Keratinocyte (primary cell): ENCODE measurements at regions not wholly inside any gene's neighbourhood (a gene's known extent, or its start where the extent isn't known, plus 50 kb on each side); places are given as distances from the start of the nearest gene placed in this dataset.

Source experiments
- DNase-seq: peaks from one replicate; pipeline ENCODE4 v3.0.0-alpha.2; 2011; ENCODE audit warnings: low read depth, missing footprints, low spot score
- FAIRE-seq: peaks from 2 replicates; lab custom pipeline; 2011; peaks lifted over from hg19 to GRCh38; lab: Jason Lieb, UNC
- H2AFZ ChIP-seq: 2 replicates; pipeline ENCODE4 v1.6.0; 2012; ENCODE audit warnings: low read length, control low read depth, inconsistent platforms; ENCODE audit not compliant: control insufficient read depth
- H3K27ac ChIP-seq: 2 replicates; pipeline ENCODE4 v1.5.1; 2011; ENCODE audit warnings: low read length; ENCODE audit not compliant: control insufficient read depth, insufficient read depth
- H3K27me3 ChIP-seq: 3 replicates; pipeline ENCODE4 v1.6.0; 2011; ENCODE audit warnings: low read length; ENCODE audit not compliant: control insufficient read depth, insufficient read depth; ENCODE audit errors: extremely low read depth
- H3K36me3 ChIP-seq, 2 experiments: 2 replicates in 1 of 2; 3 replicates in 1 of 2; pipeline ENCODE4 v1.5.1; 2011; ENCODE audit warnings: low read length in 2 of 2, mild to moderate bottlenecking in 1 of 2; ENCODE audit not compliant: control insufficient read depth in 2 of 2, insufficient read depth in 2 of 2; ENCODE audit errors: extremely low read depth in 1 of 2
- H3K4me1 ChIP-seq: 3 replicates; pipeline ENCODE4 v1.5.1; 2011; ENCODE audit warnings: low read length; ENCODE audit not compliant: control insufficient read depth, insufficient read depth; ENCODE audit errors: extremely low read depth
- H3K4me2 ChIP-seq: 3 replicates; pipeline ENCODE4 v1.6.0; 2011; ENCODE audit warnings: low read depth, low read length; ENCODE audit not compliant: control insufficient read depth, insufficient read depth; ENCODE audit errors: extremely low read depth
- H3K4me3 ChIP-seq, 3 experiments: fragments of 200-600 bp in 1 of 3; sonication (generic) in 1 of 3; 2 replicates in 2 of 3; 3 replicates in 1 of 3; pipeline ENCODE4 v1.5.1; 2011 to 2016; ENCODE audit warnings: low read length in 3 of 3, mild to moderate bottlenecking in 3 of 3, control low read depth in 2 of 3, inconsistent platforms in 1 of 3, low read depth in 1 of 3, mixed read lengths in 1 of 3, mixed run types in 1 of 3, moderate library complexity in 1 of 3; ENCODE audit not compliant: control insufficient read depth in 2 of 3, insufficient read depth in 2 of 3; ENCODE audit errors: extremely low read depth in 1 of 3
- H3K79me2 ChIP-seq: 2 replicates; pipeline ENCODE4 v1.6.0; 2012; ENCODE audit warnings: low read length; ENCODE audit not compliant: control insufficient read depth, insufficient read depth
- H3K9ac ChIP-seq: 3 replicates; pipeline ENCODE4 v1.6.0; 2011; ENCODE audit warnings: low read length; ENCODE audit not compliant: control insufficient read depth, insufficient read depth; ENCODE audit errors: extremely low read depth
- H3K9me1 ChIP-seq: 3 replicates; pipeline ENCODE4 v1.6.0; 2011; ENCODE audit warnings: low read length; ENCODE audit not compliant: control insufficient read depth, insufficient read depth; ENCODE audit errors: extremely low read depth
- H3K9me3 ChIP-seq: 2 replicates; pipeline ENCODE4 v1.5.1; 2012; ENCODE audit warnings: low read depth, low read length; ENCODE audit not compliant: control insufficient read depth
- H4K20me1 ChIP-seq: 3 replicates; pipeline ENCODE4 v1.6.0; 2011; ENCODE audit warnings: low read length; ENCODE audit not compliant: control insufficient read depth, insufficient read depth; ENCODE audit errors: extremely low read depth
- EZH2 ChIP-seq: IDR thresholded peaks from one replicate; pipeline ENCODE4 v1.6.1; 2012; ENCODE audit warnings: inconsistent platforms, mild to moderate bottlenecking, low read length, moderate library complexity
- dilution Hi-C: fragments of 300-500 bp; cut with MboI; formaldehyde crosslinking; loops from one replicate; pipeline ENCODE4 v1.7.0; 2020; ENCODE audit warnings: low sequenced_read_pairs; ENCODE audit not compliant: extremely low pct_ligation_motif_present
- TF ChIP-seq, protein P1 (sequence below), 3 experiments: IDR thresholded peaks in 1 of 3; conservative IDR thresholded peaks in 1 of 3; optimal IDR thresholded peaks in 1 of 3; 2 replicates in 2 of 3; 3 replicates in 1 of 3; pipeline versions ENCODE3 to v1.5.1; 2011; ENCODE audit warnings: low read length in 3 of 3, mild to moderate bottlenecking in 3 of 3, moderate library complexity in 2 of 3, control low read depth in 1 of 3, inconsistent platforms in 1 of 3; ENCODE audit not compliant: insufficient read depth in 2 of 3; ENCODE audit errors: extremely low read depth in 1 of 3

DNA sequence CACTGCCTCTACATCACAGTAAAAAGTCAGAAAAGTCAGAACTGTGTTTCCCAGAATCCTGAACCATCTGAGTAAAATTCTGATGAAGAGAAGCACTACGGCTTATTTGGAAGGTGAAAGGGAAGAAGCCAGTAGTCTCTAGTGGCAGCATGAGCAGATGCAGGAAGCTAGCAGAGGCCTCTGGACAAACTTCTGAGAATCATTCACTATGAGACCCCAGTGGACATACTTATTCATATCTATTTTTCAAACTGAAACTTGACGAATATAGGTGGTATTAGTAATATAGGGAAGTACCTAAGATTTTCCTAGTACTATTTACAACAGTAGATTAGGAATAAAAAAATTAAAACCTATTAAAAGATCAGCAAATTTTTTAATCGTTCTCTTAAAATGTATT is 272.8 kb upstream of the TTC14 start:
- TF ChIP-seq, protein P1, sequence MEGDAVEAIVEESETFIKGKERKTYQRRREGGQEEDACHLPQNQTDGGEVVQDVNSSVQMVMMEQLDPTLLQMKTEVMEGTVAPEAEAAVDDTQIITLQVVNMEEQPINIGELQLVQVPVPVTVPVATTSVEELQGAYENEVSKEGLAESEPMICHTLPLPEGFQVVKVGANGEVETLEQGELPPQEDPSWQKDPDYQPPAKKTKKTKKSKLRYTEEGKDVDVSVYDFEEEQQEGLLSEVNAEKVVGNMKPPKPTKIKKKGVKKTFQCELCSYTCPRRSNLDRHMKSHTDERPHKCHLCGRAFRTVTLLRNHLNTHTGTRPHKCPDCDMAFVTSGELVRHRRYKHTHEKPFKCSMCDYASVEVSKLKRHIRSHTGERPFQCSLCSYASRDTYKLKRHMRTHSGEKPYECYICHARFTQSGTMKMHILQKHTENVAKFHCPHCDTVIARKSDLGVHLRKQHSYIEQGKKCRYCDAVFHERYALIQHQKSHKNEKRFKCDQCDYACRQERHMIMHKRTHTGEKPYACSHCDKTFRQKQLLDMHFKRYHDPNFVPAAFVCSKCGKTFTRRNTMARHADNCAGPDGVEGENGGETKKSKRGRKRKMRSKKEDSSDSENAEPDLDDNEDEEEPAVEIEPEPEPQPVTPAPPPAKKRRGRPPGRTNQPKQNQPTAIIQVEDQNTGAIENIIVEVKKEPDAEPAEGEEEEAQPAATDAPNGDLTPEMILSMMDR (optimal IDR thresholded peaks at IDR 0.05 in 1 of 3, IDR thresholded peaks at IDR 0.05 in 1 of 3, conservative IDR thresholded peaks at IDR 0.05 in 1 of 3; ENCODE audit: extremely low read depth in 1 of 3, insufficient read depth in 2 of 3, low read length in 3 of 3), result no peak
- no peak for TF ChIP-seq EZH2
- H3K36me3 ChIP-seq, result no peaks in the 10 kb centered on the region
- no peak overlapping the region for H3K4me2 ChIP-seq
- no peak overlapping the region for H3K9ac ChIP-seq
- no peaks in the 10 kb centered on the region for H3K4me1 ChIP-seq
- H3K4me3 ChIP-seq, result no peak overlapping the region
- dilution Hi-C loops, result no loop called here
- no peaks in the 10 kb centered on the region for H3K79me2 ChIP-seq
- no peaks in the 10 kb centered on the region for H3K9me1 ChIP-seq
- H3K9me3 ChIP-seq, result no peaks in the 10 kb centered on the region
- H3K27ac ChIP-seq, result no peak overlapping the region
- DNase-seq, result no peak
- H2AFZ ChIP-seq, result no peak overlapping the region
- no peak for FAIRE-seq
- no peaks in the 10 kb centered on the region for H4K20me1 ChIP-seq
- H3K27me3 ChIP-seq, result no peaks in the 10 kb centered on the region

DNA sequence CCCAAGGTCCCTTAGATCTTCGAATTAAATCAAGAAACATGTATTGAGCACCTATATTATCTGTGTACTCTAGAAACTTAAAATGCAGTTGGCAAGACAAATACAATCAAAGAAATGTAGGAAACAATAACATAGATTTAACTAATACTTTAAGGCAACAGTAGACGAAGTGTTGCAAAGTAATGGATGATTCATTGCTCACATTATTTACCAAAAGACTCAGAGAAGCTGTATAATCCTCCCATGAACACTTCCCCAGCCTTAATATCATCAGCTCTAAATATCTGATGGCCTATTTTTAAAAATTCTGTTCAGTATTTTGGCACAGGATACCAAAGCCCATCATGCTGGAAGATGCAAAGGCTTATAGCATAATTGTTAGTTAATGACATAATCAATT is 272.1 kb upstream of the TTC14 start:
- Histone ChIP-seq H3K4me3 (no peak overlapping the region), H3K9me1 (no peaks in the 10 kb centered on the region), H4K20me1 (no peaks in the 10 kb centered on the region), H3K4me2 (no peak overlapping the region), H3K79me2 (no peaks in the 10 kb centered on the region), H3K9me3 (no peaks in the 10 kb centered on the region), H2AFZ (no peak overlapping the region), H3K27ac (no peak overlapping the region), H3K36me3 (no peaks in the 10 kb centered on the region), H3K9ac (no peak overlapping the region), H3K27me3 (no peaks in the 10 kb centered on the region), H3K4me1 (no peaks in the 10 kb centered on the region)
- DNase-seq (no peak), FAIRE-seq (no peak)
- no peak for TF ChIP-seq EZH2
- TF ChIP-seq, protein P1 (optimal IDR thresholded peaks at IDR 0.05 in 1 of 3, IDR thresholded peaks at IDR 0.05 in 1 of 3, conservative IDR thresholded peaks at IDR 0.05 in 1 of 3; ENCODE audit: extremely low read depth in 1 of 3, insufficient read depth in 2 of 3, low read length in 3 of 3), result no peak
- dilution Hi-C loops, result no loop called here
